HG03095 (cell line): ENCODE measurements at regions not wholly inside any gene's neighbourhood (a gene's known extent, or its start where the extent isn't known, plus 50 kb on each side); places are given as distances from the start of the nearest gene placed in this dataset.

Source experiments
- ATAC-seq: cut with Tn5 transposase; IDR thresholded peaks from one replicate; pipeline ENCODE4 v1.9.1; 2021; ENCODE audit warnings: moderate library complexity; ENCODE audit not compliant: unreplicated experiment

DNA sequence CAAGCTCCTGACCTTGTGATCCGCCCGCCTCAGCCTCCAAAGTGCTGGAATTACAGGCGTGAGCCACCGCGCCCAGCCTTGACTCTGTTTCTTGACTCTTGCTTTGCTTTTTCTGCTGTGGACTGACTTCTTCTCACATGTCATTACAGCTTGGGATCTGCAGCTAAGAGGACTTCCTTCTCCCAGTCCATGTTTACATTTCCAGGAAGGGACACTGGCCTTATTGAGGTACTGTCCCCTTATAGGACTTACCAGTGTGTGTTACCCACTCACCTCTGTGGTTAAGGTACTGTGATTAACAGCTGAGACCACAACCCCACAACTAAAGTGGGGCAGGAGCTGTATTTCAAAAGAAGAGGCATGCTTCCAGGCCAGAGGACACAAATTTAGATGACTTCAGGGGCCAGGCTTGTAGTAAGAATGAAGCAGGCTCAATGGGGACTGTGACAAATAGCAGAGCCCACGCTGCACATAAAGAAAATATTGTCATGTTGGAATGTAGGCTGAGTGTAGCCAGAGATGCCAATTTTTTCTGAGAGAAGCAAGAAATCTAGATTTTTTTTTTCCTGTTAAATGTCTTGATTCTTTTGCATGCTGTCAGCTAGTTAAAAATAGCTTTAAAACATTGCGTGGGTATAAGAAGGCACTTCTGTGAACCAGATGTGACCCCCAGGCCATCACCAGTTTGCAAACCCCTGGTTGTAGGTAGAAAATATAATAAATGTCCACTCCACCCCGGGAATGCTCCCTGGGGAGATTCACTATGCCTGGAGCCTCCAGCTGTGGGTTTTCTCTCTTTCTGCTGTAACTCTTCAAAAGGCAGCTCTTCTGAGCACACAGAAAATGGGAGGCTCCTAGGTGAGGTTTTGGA, 75.0 kb downstream of the PTPDC1 start:
- no peak for ATAC-seq

GRCh38 chr9:94160594-94161501, 76.6 kb downstream of the PTPDC1 start:
- no peak for ATAC-seq

DNA sequence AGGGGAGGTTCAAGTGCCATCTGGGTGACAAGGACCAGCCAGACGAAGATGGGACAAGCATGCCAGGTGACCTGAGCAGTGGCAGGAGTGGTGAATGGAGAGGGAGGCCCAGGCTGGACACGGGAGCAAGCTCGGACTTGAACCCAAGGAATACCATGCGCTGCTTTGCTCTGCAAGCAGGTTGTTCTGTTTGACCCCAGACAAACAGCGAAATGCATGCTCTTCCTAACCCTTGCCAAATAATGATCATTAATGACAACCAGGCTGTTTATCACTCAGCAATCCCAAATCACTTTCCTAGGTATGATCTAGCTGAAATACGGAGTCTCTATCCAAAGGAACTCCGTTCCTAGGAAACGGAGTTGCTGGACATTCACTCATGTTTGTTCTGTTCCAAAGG, 77.4 kb downstream of the PTPDC1 start:
- no peak for ATAC-seq

GRCh38 chr9:94164806-94165549, 80.7 kb downstream of the PTPDC1 start:
- ATAC-seq = no peak

DNA sequence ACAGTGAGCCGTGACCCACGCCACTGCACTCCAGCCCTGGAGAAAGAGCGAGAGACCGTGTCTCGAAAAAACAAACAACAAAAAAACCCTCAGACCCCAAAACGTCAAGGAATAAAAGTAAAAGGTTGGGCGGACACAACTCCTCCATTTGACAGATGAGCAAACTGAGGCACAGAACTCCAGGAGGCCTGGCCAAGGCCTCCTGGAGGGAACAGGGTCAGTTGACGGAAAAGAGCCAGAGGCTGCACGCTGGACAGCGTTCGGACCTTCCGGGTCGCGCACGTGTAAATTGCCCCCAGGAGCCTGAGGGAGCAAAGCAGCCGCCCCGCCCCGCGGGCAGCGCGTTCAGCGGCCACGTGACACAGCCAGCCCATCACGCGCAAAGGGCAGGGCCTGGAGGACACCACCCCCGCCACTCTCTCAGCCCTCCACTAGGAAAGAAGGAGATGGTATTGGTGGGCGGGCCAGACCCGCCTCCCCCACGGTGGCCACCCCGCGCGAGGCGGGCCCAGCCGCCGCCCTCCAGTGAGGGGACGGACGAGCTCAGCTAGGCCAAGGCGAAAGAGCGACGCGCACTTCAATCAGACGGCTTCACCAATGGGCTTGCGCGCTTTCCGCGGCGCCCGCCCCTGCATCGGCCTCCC, 81.5 kb downstream of the PTPDC1 start:
- peak; percentile 86 for ATAC-seq

DNA sequence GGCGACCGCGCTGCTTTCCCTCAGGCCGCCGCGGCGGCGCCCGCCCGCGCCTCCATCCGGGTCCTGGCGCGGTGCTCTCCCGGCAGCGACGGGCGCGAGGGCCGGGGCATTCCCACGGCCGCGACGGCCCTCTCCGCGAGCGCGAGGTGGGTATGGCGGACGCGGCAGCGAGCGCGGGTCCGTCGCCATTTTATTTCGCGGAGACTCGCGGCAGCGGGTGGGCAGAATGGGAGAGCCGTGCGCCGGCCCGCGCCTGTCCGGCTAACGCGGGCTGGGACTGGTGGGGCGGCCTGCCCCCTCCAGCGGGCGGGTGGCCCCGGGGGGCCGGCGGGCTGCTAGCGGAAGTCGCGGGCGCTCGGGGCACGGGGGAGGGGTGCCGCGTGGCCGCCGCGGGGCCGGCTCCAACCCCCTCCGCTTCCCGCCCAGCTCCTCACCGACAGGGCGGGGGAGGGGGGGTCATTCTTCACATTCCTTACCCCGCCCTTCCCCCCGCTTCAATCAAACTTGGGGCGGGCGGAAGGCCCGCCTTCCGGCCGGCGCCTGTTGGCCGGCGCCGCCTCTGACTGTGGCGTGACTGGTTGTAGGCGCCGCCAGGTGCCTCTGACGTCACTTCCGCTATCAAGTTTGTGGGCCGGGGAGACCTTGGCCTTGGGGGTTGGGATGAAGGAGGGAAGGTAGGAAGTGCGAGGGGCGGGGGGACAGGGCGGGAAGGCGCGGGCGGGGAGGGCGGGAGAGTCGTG, 82.1 kb downstream of the PTPDC1 start:
- ATAC-seq = peak; percentile 49

DNA sequence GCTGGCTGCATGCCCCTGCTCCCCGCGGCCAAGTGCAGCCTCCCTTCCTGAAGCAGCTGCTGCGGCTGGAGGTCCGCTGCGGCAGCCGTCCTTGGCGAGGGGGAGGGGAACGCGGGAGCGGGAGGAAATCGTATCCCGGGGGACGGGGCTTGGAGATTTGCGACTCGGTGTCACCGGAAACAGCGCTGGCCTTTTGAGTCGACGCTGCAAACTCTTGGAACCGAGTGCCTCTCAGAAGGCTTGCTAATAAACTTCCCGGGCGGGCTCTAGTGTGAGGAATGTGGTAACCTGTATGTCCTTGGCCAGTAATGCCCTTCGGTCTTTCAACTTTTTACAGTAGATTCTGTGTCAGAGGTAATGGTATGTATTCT, 82.7 kb downstream of the PTPDC1 start:
- ATAC-seq = no peak

GRCh38 chr9:94167376-94167890, 83.2 kb downstream of the PTPDC1 start:
- no peak for ATAC-seq

GRCh38 chr9:94168203-94169000, 84.1 kb downstream of the PTPDC1 start:
- no peak for ATAC-seq

- ATAC-seq = no peak
These were observed 85.7 kb downstream of the PTPDC1 start for GRCh38 chr9:94169968-94170367.

- ATAC-seq = peak; percentile 33
These were observed 85.5 kb upstream of the ZNF169 start for GRCh38 chr9:94173632-94174031.

- ATAC-seq = no peak
These were observed 84.9 kb upstream of the ZNF169 start for GRCh38 chr9:94174164-94174563.

GRCh38 chr9:94175669-94176068, 83.4 kb upstream of the ZNF169 start:
- ATAC-seq = no peak

DNA sequence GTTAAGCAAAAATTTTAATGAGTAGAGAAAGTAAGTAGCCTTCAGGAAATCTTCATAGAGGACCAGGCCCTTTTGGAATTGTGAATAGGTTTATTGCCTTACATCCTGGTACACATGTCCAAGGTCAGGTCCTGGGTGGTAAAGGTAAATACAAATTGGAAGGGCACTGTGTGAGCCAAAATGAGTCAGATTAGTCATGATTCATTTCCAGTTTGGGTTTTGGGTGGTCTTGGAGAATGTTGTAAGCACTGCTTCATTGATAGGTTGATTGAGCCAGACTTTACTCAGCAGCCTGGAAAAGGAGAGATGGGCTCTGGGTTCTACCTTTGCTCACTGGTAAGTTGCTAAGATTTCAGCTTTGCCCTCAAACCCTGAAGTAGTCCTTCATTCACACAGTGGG, 82.5 kb upstream of the ZNF169 start:
- ATAC-seq = no peak

GRCh38 chr9:94178927-94179326, 80.2 kb upstream of the ZNF169 start:
- peak; percentile 58 for ATAC-seq

DNA sequence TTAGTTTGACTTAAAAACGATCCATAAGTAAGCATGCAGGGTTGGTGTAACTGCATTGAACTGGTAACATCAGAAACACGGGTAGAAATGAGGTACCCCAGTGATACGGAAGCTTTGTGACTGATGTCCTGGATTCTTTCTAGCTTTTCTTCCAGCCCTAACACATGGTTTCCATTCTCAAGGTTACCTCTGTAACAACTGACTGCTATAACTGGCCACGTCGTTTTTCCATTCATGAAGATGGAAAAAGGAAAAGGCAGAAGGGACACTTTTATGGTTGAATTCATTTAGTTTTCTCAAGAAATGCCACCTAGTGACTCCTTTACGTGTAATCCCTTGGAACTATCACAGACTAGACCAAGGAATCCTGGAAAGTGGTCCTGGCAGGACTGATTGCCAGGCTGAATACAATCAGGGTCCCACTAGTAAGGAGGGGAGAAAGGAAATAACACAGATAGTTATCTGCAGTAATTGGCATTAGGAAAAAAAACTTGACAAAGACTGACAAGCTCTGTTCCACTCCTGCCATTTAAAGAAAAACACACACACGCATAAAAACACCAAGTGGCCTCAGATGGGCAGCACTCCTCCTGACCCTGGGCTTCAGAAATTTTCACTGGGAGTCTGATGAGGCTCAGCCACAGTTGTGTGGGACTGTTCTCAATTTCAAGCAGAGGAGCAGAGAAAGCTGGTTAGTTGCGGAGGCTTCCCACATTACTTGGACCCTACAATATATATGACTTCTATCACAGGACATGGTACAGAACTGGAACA, 77.5 kb upstream of the ZNF169 start:
- no peak for ATAC-seq

GRCh38 chr9:94182532-94182931, 76.6 kb upstream of the ZNF169 start:
- ATAC-seq = no peak
